HFF-Myc (cell line): ENCODE measurements at regions not wholly inside any gene's neighbourhood (a gene's known extent, or its start where the extent isn't known, plus 50 kb on each side); places are given as distances from the start of the nearest gene placed in this dataset.
A peak's percentile ranks its signal among the peaks of the same experiment; 100 is the strongest.

ENCODE experiments used
- DNase-seq: peaks from one replicate; pipeline ENCODE4 v3.0.0-alpha.2; 2011; ENCODE audit warnings: low read depth; ENCODE audit errors: extremely low read depth
- H3K4me3 ChIP-seq: replicated peaks from 2 replicates; pipeline ENCODE4 v1.5.1; 2011; ENCODE audit warnings: low read depth, mild to moderate bottlenecking, control low read depth, low read length
- CTCF ChIP-seq: IDR thresholded peaks from 2 replicates; pipeline ENCODE4 v1.5.1; 2012; ENCODE audit warnings: mild to moderate bottlenecking, low read depth, low read length, control low read depth; ENCODE audit errors: missing control alignments

GRCh38 chr6:4470698-4471210, 305.4 kb upstream of the CDYL start:
- DNase-seq = no peak
- no peak overlapping the region for H3K4me3 ChIP-seq
- TF ChIP-seq CTCF = no peak

GRCh38 chr6:4466769-4467480, 309.3 kb upstream of the CDYL start:
- H3K4me3 ChIP-seq = no peak overlapping the region
- no peak for DNase-seq
- TF ChIP-seq CTCF = peak; percentile 9

- no peak overlapping the region for H3K4me3 ChIP-seq
- TF ChIP-seq CTCF = no peak
- no peak for DNase-seq
Measured at GRCh38 chr6:4466261-4466660, 309.9 kb upstream of the CDYL start.

GRCh38 chr6:4464638-4465037, 311.6 kb upstream of the CDYL start:
- no peak for DNase-seq
- no peak for TF ChIP-seq CTCF

GRCh38 chr6:4463236-4463635, 313.0 kb upstream of the CDYL start:
- H3K4me3 ChIP-seq = no peak overlapping the region
- TF ChIP-seq CTCF = no peak
- no peak for DNase-seq

More at GRCh38 chr6:4464638-4465037, 311.6 kb upstream of the CDYL start:
- H3K4me3 ChIP-seq = no peak overlapping the region

GRCh38 chr6:4460586-4461475, 315.4 kb upstream of the CDYL start:
- no peak for TF ChIP-seq CTCF
- H3K4me3 ChIP-seq = no peak overlapping the region
- DNase-seq = peak; percentile 42
